Endothelial cell of umbilical vein (primary cell): ENCODE measurements at regions not wholly inside any gene's neighbourhood (a gene's known extent, or its start where the extent isn't known, plus 50 kb on each side); places are given as distances from the start of the nearest gene placed in this dataset.

Experiments used
- BruUV-seq: library from RNA; stranded (reverse); fragments of 400-500 nt; replicated peaks from 2 replicates; lab custom pipeline; 2021; lab: Mats Ljungman, UMichigan
- CTCF ChIA-PET: fragments of 300-600, 350-600 bp; sonication (Branson Sonifier 250); formaldehyde crosslinking; loops from one replicate; lab custom pipeline; 2021; ENCODE audit warnings: antibody characterized with exemption, inconsistent platforms; lab: Charles Lee
- POLR2A ChIA-PET: fragments of 300-600, 350-600 bp; sonication (Branson Sonifier 250); formaldehyde crosslinking; loops from one replicate; lab custom pipeline; 2021; ENCODE audit warnings: antibody characterized with exemption, inconsistent platforms; lab: Charles Lee
- DNase-seq: peaks from one replicate; pipeline ENCODE4 v3.0.0-alpha.2; 2011; ENCODE audit warnings: low read depth, low spot score
- FAIRE-seq: peaks from 2 replicates; lab custom pipeline; 2011; peaks lifted over from hg19 to GRCh38; lab: Jason Lieb, UNC
- H2AFZ ChIP-seq: 2 replicates; pipeline ENCODE4 v1.6.0; 2012; ENCODE audit warnings: low read depth, low read length, control low read depth, inconsistent platforms
- H3K27ac ChIP-seq: 2 replicates; pipeline ENCODE4 v1.5.1; 2011; ENCODE audit warnings: low read depth, mild to moderate bottlenecking, control low read depth, low read length, moderate library complexity; ENCODE audit not compliant: insufficient read depth
- H3K27me3 ChIP-seq, 2 experiments: 2 replicates each; pipeline versions ENCODE4 v1.6.0 to v1.6.1; 2011; ENCODE audit warnings: low read length in 2 of 2, mixed read lengths in 1 of 2; ENCODE audit not compliant: control insufficient read depth in 2 of 2, insufficient read depth in 2 of 2
- H3K36me3 ChIP-seq, 2 experiments: 2 replicates in 1 of 2; 3 replicates in 1 of 2; pipeline ENCODE4 v1.5.1; 2011; ENCODE audit warnings: low read length in 2 of 2, mild to moderate bottlenecking in 1 of 2, moderate library complexity in 1 of 2; ENCODE audit not compliant: control insufficient read depth in 2 of 2, insufficient read depth in 2 of 2; ENCODE audit errors: extremely low read depth in 1 of 2
- H3K4me1 ChIP-seq: 3 replicates; pipeline ENCODE4 v1.5.1; 2011; ENCODE audit warnings: mild to moderate bottlenecking, low read length; ENCODE audit not compliant: control insufficient read depth, insufficient read depth; ENCODE audit errors: extremely low read depth
- H3K4me2 ChIP-seq: 2 replicates; pipeline ENCODE4 v1.6.1; 2011; ENCODE audit warnings: low read length, control low read depth, mixed read lengths; ENCODE audit not compliant: insufficient read depth
- H3K4me3 ChIP-seq, 3 experiments: fragments of 200-600 bp in 1 of 3; sonication (generic), shearing (Covaris generic) in 1 of 3; replicated peaks in 1 of 3; 2 replicates each; pipeline ENCODE4 v1.5.1; 2011 to 2016; ENCODE audit warnings: control low read depth in 3 of 3, low read length in 3 of 3, mild to moderate bottlenecking in 2 of 3, inconsistent platforms in 1 of 3, low read depth in 1 of 3, moderate library complexity in 1 of 3; ENCODE audit not compliant: insufficient read depth in 1 of 3
- H3K79me2 ChIP-seq: 2 replicates; pipeline ENCODE4 v1.6.0; 2012; ENCODE audit warnings: low read length, inconsistent platforms; ENCODE audit not compliant: control insufficient read depth, insufficient read depth
- H3K9ac ChIP-seq: replicated peaks from 2 replicates; pipeline ENCODE3; 2011; ENCODE audit warnings: low read length, control low read depth; ENCODE audit not compliant: insufficient read depth; ENCODE audit errors: extremely low read depth
- H3K9me1 ChIP-seq: replicated peaks from 3 replicates; pipeline ENCODE4 v1.6.0; 2011; ENCODE audit warnings: mild to moderate bottlenecking, low read length; ENCODE audit not compliant: control insufficient read depth, insufficient read depth; ENCODE audit errors: extremely low read depth
- H3K9me3 ChIP-seq: replicated peaks from 2 replicates; pipeline ENCODE4 v1.5.1; 2012; ENCODE audit warnings: low read length, inconsistent platforms; ENCODE audit not compliant: control insufficient read depth, insufficient read depth
- H4K20me1 ChIP-seq: replicated peaks from 2 replicates; pipeline ENCODE3; 2011; ENCODE audit warnings: mild to moderate bottlenecking, low read length; ENCODE audit not compliant: control insufficient read depth, insufficient read depth; ENCODE audit errors: extremely low read depth
- EZH2 ChIP-seq: IDR thresholded peaks from 2 replicates; pipeline ENCODE4 v1.6.1; 2012; ENCODE audit warnings: borderline replicate concordance, low read depth, mild to moderate bottlenecking, moderate library complexity, low read length, inconsistent platforms; ENCODE audit not compliant: severe bottlenecking
- FOS ChIP-seq: IDR thresholded peaks from 2 replicates; pipeline ENCODE4 v1.6.1; 2011; ENCODE audit warnings: mild to moderate bottlenecking, low read length, moderate library complexity, borderline replicate concordance; ENCODE audit not compliant: insufficient read depth
- GATA2 ChIP-seq: IDR thresholded peaks from 2 replicates; pipeline ENCODE4 v1.7.0; 2011; ENCODE audit warnings: low read depth, mild to moderate bottlenecking, moderate library complexity, mixed read lengths, low read length; ENCODE audit not compliant: insufficient read length, insufficient read depth
- JUN ChIP-seq: IDR thresholded peaks from 2 replicates; pipeline ENCODE4 v1.6.1; 2011; ENCODE audit warnings: borderline replicate concordance, low read depth; ENCODE audit not compliant: insufficient read length, insufficient read depth
- MYC ChIP-seq: IDR thresholded peaks from one replicate; pipeline ENCODE4 v1.6.1; 2011; ENCODE audit warnings: mild to moderate bottlenecking, low read depth, low read length
- POLR2A ChIP-seq: IDR thresholded peaks from 2 replicates; pipeline ENCODE4 v1.6.1; 2012; ENCODE audit warnings: low read depth, mild to moderate bottlenecking, control low read depth, low read length
- POLR2AphosphoS5 ChIP-seq: IDR thresholded peaks from 2 replicates; pipeline ENCODE4 v1.6.1; 2012; ENCODE audit warnings: low read depth, mild to moderate bottlenecking, control low read depth, low read length, moderate library complexity; ENCODE audit not compliant: insufficient read depth
- dilution Hi-C: fragments of 300-500 bp; cut with MboI; formaldehyde crosslinking; loops from one replicate; pipeline ENCODE4 v1.15.0; 2019; ENCODE audit warnings: low sequenced_read_pairs; ENCODE audit not compliant: extremely low pct_ligation_motif_present
- intact Hi-C: fragments of 100-400 bp; cut with micrococcal nuclease; formaldehyde crosslinking; loops from one replicate; pipeline ENCODE4 v1.10.0; 2022
- TF ChIP-seq, protein P1 (sequence below), 2 donors: IDR thresholded peaks; 1 replicate in 1 of 2; 2 replicates in 1 of 2; pipeline ENCODE4 v1.5.1; 2011; ENCODE audit warnings: low read length in 2 of 2, mild to moderate bottlenecking in 2 of 2, moderate library complexity in 2 of 2, control low read depth in 1 of 2, inconsistent platforms in 1 of 2, low read depth in 1 of 2; ENCODE audit not compliant: insufficient read depth in 1 of 2; ENCODE audit errors: extremely low read depth in 1 of 2
- TF ChIP-seq, protein P2 (sequence below): IDR thresholded peaks from 2 replicates; pipeline ENCODE4 v1.6.1; 2011; ENCODE audit not compliant: insufficient read depth, insufficient read length

DNA sequence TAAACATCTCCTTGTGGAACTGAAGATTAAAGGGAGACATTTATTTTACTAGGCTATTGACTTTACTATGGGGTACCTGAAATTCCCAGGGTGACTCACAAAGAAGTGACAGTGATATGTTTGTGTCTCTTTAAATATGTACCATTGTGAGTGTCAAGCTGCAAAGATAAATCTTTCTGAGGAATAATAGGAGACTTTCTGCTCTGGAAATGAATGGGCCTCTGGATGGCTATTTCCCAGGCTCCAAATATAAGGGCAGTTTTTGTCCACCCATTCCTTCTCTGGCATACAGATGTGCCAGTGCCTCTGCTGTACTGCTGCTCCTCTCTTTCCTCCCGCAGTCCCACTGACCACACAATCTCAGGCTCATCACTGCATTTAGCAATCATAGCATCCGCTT, 586.4 kb upstream of the CNTNAP5 start:
- Histone ChIP-seq H3K27ac (no peak overlapping the region), H3K9me1 (no peaks in the 10 kb centered on the region), H4K20me1 (no peaks in the 10 kb centered on the region), H3K4me1 (no peaks in the 10 kb centered on the region), H3K4me3 (no peak overlapping the region), H3K79me2 (no peaks in the 10 kb centered on the region), H3K27me3 (no peaks in the 10 kb centered on the region), H3K9me3 (peaks cover 3% of the 10 kb centered on the region), H3K36me3 (no peaks in the 10 kb centered on the region), H2AFZ (no peak overlapping the region), H3K4me2 (no peak overlapping the region), H3K9ac (no peak overlapping the region)
- TF ChIP-seq FOS (no peak), POLR2A (no peak), POLR2AphosphoS5 (no peak), JUN (no peak), GATA2 (no peak), MYC (no peak), EZH2 (no peak)
- TF ChIP-seq, protein P1, sequence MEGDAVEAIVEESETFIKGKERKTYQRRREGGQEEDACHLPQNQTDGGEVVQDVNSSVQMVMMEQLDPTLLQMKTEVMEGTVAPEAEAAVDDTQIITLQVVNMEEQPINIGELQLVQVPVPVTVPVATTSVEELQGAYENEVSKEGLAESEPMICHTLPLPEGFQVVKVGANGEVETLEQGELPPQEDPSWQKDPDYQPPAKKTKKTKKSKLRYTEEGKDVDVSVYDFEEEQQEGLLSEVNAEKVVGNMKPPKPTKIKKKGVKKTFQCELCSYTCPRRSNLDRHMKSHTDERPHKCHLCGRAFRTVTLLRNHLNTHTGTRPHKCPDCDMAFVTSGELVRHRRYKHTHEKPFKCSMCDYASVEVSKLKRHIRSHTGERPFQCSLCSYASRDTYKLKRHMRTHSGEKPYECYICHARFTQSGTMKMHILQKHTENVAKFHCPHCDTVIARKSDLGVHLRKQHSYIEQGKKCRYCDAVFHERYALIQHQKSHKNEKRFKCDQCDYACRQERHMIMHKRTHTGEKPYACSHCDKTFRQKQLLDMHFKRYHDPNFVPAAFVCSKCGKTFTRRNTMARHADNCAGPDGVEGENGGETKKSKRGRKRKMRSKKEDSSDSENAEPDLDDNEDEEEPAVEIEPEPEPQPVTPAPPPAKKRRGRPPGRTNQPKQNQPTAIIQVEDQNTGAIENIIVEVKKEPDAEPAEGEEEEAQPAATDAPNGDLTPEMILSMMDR (IDR thresholded peaks at IDR 0.05; ENCODE audit: extremely low read depth in 1 of 2, insufficient read depth in 1 of 2, low read depth in 1 of 2, low read length in 2 of 2): no peak
- TF ChIP-seq, protein P2, sequence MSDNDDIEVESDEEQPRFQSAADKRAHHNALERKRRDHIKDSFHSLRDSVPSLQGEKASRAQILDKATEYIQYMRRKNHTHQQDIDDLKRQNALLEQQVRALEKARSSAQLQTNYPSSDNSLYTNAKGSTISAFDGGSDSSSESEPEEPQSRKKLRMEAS: no peak
- BruUV-seq: no TSS peak
- ChIA-PET POLR2A (no interaction called here), CTCF (no interaction called here)
- dilution Hi-C loops: no loop called here
- DNase-seq (no peak), FAIRE-seq (no peak)
- intact Hi-C loops: no loop called here
